Medulla oblongata (tissue), 1 donor: ENCODE measurements at regions not wholly inside any gene's neighbourhood (a gene's known extent, or its start where the extent isn't known, plus 50 kb on each side); places are given as distances from the start of the nearest gene placed in this dataset.

Source experiments
- DNase-seq: peaks from one replicate; pipeline ENCODE4 v3.0.0-alpha.2; 2015; ENCODE audit errors: extremely low spot score

- DNase-seq, result no peak
These were observed 52.5 kb upstream of the NEDD4L start for GRCh38 chr18:57991552-57991951.

DNA sequence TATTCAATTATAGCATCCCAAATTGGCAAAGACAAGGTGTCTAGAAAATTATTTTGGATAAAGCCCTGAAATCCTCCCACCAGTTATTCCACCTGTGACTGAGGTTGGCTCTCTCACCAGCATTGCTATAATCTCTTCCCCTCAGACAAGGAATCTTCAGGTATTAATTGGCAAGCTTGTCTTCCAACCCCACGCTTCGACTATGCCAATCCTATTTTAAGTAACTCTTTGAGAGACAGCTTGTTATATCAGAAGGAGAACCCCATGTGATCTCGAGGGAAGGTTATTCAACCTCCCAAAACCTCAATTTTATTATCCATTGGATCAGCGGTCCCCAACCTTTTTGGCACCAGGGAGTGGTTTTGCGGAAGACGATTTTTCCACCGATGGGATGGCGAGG is 54.5 kb upstream of the NEDD4L start:
- DNase-seq, result no peak

DNA sequence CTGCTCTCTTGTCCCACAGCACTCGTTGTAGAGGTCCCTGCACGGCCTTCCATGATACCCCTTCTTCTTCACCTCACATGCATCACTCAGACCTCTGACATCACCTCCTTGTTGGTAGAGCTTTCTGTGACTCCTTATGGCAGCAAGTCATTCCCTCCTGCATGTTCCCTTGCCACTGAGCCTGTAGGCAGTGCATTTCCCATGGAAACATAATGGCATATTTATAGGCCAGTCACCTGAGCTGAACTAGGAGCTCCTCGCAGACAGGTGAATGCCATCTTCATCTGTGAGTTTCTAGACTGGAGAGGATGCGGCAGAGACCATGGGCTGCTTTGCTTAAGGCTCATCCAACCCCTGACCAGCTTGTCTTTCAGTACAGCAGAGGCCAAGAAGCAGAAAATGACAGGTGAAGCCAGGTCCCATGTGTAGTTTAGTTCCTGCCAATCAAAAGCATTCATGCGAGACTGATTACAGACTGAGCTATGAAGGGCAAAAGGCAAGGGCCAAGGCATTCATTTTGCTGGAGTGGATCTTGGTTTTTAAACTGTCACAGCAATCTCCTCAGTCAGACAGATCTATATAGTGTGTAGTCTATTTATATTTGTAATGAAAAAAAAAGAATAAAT is 59.4 kb upstream of the NEDD4L start:
- DNase-seq, result no peak

DNA sequence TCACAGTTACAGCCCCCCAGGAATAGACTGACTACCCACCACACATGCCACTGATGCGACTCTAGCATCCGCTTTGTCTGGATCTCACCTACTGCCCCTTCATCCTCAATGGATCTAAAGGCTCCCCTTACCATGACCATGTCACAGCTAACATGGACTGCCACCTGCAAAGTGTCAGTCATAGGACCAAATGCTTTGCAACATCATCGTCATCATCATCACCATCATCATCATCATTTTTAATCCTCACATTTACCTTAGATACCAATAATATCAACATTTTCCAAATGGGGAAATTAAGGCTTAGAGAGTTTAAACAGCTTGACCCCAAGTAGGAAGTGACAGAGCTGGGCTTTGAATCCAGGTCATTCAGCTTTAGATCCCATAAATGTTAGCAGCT is 60.1 kb upstream of the NEDD4L start:
- DNase-seq, result no peak

DNA sequence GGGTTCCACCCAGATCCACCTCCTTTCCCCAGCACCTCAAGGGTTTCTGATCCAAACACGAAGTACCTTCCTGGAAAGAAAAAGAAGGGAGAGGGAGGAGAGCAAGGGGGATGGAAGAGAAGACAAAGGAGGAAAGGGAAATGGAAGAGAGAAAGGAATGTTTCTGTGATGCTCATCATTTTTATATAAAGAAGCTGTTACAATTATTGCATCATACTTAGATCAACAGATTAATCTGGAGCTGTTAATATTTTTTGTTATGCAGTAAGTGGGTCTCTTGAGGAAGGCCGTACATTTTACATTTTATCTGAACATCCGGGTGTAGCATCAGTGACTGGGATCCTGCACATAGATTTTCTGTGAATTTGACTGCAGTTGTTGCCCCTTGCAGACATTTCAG is 60.6 kb upstream of the NEDD4L start:
- DNase-seq, result no peak

DNA sequence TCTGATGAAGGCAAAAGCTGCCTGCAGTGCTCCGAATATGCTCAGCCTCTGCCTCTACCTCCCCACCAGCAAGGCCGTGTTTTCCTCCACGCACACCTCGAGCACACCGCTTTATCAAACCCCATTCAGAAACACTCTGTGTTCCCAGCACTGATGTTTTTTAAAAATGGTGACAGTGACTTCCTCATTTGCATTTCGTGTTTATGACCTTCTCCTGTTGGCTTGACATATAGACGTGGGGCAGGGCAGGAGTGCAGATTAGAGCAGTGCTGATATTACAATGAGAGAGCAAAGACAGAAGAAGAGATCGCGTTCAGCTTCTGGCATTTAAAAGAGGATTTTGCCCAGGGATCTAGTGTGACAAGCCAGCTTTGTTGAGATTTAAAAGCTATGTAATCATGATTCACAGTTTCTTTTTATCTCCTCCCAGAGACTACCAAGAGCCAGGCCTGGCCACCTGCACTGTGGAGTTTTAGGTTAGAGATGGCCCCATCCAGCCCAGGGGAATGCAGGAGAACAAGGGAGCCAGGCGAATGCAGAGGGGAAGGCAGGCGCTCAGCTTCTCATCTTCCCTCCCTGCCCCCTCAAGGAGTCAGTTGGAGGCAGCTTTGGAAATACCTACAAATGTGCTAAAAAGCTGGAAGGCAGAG is 61.5 kb upstream of the NEDD4L start:
- DNase-seq, result no peak

- no peak for DNase-seq
These were observed 62.6 kb upstream of the NEDD4L start for GRCh38 chr18:57981308-57982028.

- no peak for DNase-seq
These were observed 63.3 kb upstream of the NEDD4L start for GRCh38 chr18:57980573-57981307.

DNA sequence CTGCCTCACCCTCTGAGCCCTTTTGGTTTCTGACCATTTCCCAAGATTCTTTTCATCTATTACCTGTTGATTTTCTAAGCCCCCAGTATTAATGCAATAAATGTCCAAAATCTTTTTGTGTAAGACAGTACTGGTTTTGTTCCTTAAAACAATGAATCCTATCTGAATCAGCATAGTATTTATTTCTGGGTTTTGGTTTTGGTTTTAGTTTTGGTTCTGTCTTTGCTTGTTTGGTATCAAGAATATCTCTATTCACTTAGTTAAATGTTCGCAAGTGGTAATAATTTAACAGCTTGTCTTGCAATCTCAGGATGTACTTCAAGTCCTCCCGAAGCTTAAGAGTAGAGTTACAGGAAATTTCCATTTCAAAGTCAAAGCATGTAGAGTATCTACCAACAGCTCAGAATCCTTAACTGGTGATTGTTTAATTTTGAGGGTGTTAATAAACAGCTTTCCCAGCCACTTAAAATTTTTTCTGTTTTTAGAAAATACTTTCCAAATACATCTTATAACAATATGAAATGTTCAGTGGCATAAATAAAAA is 67.7 kb upstream of the NEDD4L start:
- peak; percentile 40 for DNase-seq

DNA sequence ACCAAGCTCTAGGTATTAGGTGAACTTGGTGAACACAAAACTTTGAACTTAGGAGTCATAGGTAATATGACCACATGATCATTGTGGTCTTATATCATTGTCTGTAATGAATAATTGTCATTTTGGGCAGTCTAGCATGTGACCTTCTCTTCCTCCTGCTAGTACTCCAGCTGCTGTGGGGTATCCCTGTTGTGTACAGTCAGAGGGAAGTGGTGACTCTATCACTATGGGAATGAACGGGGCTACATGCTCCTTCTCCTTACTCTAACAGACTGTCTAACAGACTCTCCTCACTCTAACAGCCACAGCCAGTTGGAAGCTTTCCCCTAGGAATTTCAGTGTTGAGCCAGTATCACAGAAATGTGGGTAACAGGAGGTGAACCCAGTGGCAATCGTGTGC is 68.2 kb upstream of the NEDD4L start:
- DNase-seq, result peak; percentile 24

DNA sequence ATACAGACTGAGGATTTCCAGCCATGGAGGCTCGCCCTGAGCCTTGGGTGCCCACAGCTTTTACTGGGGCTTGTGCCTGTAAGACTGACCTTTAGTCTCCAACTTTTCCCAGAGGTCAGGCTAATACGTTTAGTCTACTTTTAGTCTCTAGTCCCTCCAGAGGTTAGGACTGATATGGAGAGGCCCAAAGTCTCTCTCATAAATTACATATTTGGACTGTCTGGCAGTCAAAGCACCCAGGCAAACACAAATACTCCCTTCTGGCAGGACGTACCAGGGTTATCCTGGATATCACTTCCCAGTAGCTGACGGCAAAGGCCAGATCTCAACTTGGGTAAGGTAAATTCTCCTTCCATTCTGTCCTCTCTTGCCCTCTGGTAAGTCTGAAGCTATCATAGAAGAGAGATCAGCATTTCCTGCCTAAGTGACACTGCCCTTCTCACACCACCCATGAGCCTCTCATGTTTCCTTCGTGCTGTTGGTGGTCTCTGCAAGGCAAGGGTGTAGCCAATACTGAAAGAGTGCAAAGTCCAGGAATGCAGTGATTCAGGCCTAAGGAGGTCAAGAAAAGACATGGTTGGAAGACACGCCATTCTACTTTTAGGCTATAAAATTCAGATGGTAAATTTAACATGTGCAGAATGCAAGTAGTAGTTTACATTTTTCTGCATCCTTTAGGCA is 69.3 kb upstream of the NEDD4L start:
- no peak for DNase-seq

DNA sequence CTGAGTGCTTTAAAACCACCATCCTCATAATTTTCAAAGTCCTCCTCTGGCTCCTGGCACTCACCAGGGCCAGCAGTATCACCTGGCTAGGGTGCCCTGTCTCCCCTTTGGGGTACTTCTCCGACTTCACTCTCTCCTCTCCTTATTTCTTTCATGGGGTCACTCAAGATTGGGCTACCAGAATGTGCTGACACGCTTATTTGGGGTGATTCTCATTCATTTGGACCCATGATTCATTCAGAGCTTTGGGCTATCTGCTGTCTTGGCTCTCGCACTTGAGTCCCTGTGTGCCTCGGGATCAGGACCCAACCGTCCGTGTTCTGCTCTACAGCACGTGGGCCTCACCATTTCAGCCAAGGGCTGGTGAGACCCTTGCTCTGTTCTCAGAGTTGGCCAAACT is 70.1 kb upstream of the NEDD4L start:
- DNase-seq, result no peak

DNA sequence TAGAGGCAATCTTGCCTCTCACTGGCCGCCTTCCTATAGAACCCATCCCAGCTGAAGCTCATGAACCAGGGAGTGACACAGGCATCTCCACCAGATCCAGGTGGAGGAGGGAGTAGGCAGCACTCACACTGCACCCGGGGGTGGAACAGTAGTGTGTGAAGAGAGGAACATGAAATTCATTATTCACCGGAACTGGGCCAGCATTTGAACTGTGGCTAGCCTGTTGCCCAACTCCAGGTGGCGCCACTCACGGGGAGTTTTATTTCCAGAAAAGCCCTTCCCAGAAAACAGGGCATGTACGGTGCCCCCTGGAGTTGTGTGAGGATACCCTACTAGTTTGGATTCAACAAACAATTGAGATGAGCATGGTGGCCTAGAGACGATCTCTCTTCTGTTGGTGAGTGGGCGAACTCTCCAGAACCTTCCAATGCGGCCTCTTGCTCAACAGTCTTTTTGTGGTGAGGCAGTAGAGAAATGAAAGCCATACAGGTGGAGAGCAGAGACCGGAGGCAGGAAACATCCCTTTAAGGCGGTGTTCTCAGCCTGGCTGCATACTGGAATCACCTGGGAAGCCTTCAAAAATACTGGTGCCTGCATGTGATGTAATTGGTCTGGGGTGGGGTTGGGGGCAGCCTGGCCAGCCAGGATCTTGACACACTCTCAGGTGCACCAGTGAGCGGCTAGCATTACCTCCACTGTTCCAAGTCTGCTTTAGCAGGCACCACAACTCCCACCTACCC is 73.5 kb upstream of the NEDD4L start:
- no peak for DNase-seq

DNA sequence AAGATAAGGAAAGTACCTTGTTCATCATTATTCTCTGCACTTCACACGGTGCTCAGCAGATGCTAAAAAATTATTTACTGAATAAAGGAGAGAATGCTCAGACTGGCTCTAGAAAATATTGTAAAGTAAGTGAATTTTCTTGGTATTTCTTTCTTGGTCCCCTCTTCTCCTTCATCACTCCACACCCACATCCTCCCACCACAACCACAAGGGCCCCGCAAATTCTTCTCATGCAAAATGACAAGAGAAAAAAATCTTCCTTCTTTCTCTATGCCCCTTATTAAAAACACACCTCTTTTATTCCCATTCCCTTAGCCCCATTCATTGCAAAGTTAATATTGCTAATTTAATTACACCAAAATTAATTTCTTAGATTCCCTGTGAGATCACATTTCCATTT is 74.2 kb upstream of the NEDD4L start:
- DNase-seq, result no peak

- DNase-seq, result no peak
These were observed 78.8 kb upstream of the NEDD4L start for GRCh38 chr18:57965246-57965645.

DNA sequence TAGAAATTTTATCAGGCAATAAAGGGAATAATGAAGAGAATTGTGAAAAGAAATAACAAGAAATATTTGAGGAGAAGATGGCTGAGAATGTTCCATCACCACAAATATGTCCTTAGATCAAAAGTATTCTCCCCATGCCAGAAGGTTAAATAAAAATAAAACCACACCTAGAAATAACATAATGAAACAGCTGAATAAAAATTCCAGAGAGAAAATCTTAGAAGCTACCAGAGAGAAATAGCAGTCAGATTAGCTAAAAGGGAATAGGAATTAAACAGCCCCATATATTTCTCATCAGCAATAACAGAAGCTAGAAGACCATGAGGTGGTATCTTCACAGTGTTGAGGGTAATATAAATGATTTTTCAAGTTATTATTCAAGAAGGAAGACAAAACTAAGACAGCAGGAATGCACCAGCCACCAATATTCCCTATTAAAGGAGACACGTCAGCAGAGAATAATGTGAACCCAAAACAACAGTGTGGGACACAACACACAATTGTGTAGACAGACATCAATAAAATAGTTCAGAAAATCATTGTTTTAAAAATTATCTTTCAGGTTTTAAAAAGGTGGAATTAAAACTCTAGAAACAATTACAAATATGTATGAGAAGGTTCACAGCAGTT is 82.0 kb upstream of the NEDD4L start:
- DNase-seq, result no peak

DNA sequence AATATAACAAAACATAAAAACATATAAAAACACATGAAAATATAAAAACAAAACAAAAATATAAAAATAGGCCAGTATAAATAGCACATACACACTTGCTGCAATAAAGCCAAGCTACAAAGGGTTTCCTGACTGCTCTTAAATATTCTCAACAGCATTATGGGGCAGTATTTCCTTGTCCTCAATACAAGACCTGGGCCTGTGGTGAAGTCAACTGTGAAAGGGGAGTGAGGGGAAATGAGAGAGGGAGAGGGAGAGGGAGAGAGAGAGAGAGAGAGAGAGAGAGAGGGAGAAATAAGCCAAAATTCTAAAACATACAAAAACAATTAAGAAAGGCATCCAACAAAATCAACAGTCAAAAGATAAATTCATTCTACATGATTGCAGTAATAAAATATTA is 82.6 kb upstream of the NEDD4L start:
- DNase-seq, result no peak

DNA sequence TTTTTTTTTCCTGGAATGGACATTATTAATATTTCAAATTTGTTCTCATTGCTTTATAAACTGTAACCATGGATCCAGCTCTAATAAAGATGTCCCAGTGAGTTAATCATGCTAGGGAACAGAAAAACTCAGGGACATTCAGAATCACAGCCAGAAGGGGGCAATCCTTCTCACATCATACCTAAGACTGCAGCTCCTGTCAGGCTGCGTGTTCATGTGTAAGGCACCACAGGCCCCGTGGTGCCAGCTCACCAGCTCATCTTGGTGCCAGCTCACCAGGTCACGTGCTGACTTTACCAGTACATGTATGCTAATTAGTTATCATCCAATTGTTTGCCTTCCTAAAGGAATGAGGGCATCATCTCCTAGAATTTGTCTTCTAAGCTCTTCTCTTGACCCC is 84.7 kb upstream of the NEDD4L start:
- peak; percentile 54 for DNase-seq

DNA sequence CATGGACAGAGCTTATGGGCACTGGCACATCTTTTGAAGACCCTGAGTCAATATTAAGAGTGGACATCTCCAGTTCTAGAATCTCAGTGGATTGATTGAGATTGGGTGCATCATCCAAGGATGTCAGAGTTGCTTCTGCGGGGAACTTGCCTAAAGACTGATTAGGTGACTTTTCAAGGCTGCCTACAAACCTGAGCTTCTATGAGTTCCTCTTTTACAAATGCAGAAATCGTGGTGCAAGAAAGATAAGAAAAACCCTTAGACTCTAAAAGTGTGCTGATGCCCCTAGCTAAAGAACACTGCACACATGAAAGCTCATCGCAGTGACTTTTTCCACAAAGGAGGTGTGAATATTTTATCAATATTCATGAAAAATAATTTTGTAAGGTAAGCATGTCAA is 86.8 kb upstream of the NEDD4L start:
- no peak for DNase-seq

- DNase-seq, result no peak
These were observed 87.5 kb upstream of the NEDD4L start for GRCh38 chr18:57956491-57956890.

DNA sequence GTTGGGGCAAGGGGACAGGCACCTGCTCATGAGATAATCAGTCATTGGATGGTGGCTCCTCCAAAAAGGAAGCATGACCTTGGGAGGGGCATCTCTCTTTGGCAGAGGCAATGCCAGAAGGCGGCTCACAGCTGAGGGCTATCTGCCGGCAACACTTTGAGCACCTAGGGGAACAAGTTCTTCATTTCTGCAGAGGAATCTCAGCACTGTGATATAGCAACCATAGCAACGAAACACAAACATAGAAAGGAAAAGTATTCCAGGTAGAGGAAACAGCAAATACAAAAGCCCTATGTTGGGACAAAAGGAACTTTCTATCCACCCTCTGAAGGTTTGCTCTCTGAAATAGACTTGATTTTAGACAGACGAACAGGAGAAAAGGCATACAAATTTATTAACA is 89.1 kb upstream of the NEDD4L start:
- no peak for DNase-seq
